A673 (cell line): ENCODE measurements at regions not wholly inside any gene's neighbourhood (a gene's known extent, or its start where the extent isn't known, plus 50 kb on each side); places are given as distances from the start of the nearest gene placed in this dataset.

Source experiments
- BruUV-seq: library from RNA; stranded (reverse); fragments of 400-500 nt; replicated peaks from 2 replicates; lab custom pipeline; 2021; lab: Mats Ljungman, UMichigan
- CTCF ChIA-PET: fragments of 300-600 bp; sonication (Branson Sonifier 250); formaldehyde crosslinking; loops from one replicate; lab custom pipeline; 2022; ENCODE audit warnings: antibody characterized with exemption; lab: Charles Lee
- POLR2A ChIA-PET: fragments of 300-600 bp; sonication (Branson Sonifier 250); formaldehyde crosslinking; loops from one replicate; lab custom pipeline; 2022; ENCODE audit warnings: antibody characterized with exemption; ENCODE audit not compliant: low non-redundant PET; lab: Charles Lee
- DNase-seq: peaks from one replicate; pipeline ENCODE4 v3.0.0-alpha.2; 2015; ENCODE audit warnings: low spot score
- H3K27ac ChIP-seq: fragments of 200-600 bp; sonication (generic); 2 replicates; pipeline ENCODE4 v1.5.1; 2016; ENCODE audit warnings: mixed run types, low read depth, mild to moderate bottlenecking, mixed read lengths, antibody characterized with exemption, low read length; ENCODE audit not compliant: poor library complexity, severe bottlenecking
- H3K27me3 ChIP-seq: fragments of 200-600 bp; sonication (generic); replicated peaks from 2 replicates; pipeline ENCODE4 v1.6.1; 2017; ENCODE audit warnings: mixed run types, low read depth, mild to moderate bottlenecking, mixed read lengths, antibody characterized with exemption, low read length; ENCODE audit not compliant: insufficient read depth, poor library complexity
- H3K36me3 ChIP-seq: fragments of 200-600 bp; sonication (generic); 2 replicates; pipeline ENCODE4 v1.6.1; 2016; ENCODE audit warnings: mixed run types, mild to moderate bottlenecking, mixed read lengths, antibody characterized with exemption, low read length; ENCODE audit not compliant: insufficient read depth, poor library complexity, severe bottlenecking
- H3K4me1 ChIP-seq: fragments of 200-600 bp; sonication (generic); 2 replicates; pipeline ENCODE4 v1.6.1; 2017; ENCODE audit warnings: mixed run types, mild to moderate bottlenecking, mixed read lengths, antibody characterized with exemption, low read length; ENCODE audit not compliant: insufficient read depth, poor library complexity, severe bottlenecking
- H3K4me3 ChIP-seq: fragments of 200-600 bp; sonication (generic); 2 replicates; pipeline ENCODE4 v1.5.1; 2016; ENCODE audit warnings: low read depth, mixed run types, mild to moderate bottlenecking, mixed read lengths, low read length; ENCODE audit not compliant: poor library complexity, severe bottlenecking
- H3K9me3 ChIP-seq: fragments of 200-600 bp; sonication (generic); 2 replicates; pipeline ENCODE4 v1.6.1; 2016; ENCODE audit warnings: mixed run types, low read depth, mild to moderate bottlenecking, mixed read lengths, antibody characterized with exemption, low read length; ENCODE audit not compliant: poor library complexity, severe bottlenecking
- EZH2 ChIP-seq: fragments of 200-600 bp; sonication (generic); IDR thresholded peaks from 2 replicates; pipeline ENCODE4 v1.6.1; 2017; ENCODE audit warnings: borderline replicate concordance, low read depth, mild to moderate bottlenecking, mixed read lengths, antibody characterized with exemption, low read length; ENCODE audit not compliant: poor library complexity, severe bottlenecking
- intact Hi-C: fragments of 100-400 bp; cut with micrococcal nuclease; formaldehyde crosslinking; loops from one replicate; pipeline ENCODE4 v1.10.0; 2022; ENCODE audit not compliant: unreplicated experiment
- TF ChIP-seq, protein P1 (sequence below): fragments of 300-800, 200-600 bp; sonication (generic); conservative IDR thresholded peaks from 2 replicates; pipeline ENCODE4 v1.5.1; 2017; ENCODE audit warnings: low read depth, mild to moderate bottlenecking, antibody characterized with exemption, low read length, moderate library complexity, mixed read lengths

DNA sequence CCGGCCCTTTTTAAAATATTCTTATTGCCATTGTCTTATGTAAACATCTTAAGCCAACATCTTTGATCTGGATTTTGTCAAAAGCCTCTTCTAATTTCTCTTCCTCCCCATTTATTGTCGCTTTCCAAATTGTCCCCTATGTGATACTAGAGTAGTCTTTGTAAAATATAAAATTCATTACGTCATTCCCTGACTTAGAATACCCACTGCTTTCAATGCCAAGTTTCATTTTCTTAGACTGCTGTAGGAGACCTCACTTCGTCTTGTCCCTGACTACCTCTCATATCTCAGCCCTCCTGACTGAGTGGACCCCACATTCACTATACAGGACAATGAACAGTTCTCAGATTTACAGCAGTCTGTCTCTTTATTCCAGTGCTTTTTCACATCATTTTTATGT is 633.9 kb upstream of the LMO3 start:
- POLR2A ChIA-PET, result no interaction called here
- intact Hi-C loops, result no loop called here
- TF ChIP-seq, protein P1, sequence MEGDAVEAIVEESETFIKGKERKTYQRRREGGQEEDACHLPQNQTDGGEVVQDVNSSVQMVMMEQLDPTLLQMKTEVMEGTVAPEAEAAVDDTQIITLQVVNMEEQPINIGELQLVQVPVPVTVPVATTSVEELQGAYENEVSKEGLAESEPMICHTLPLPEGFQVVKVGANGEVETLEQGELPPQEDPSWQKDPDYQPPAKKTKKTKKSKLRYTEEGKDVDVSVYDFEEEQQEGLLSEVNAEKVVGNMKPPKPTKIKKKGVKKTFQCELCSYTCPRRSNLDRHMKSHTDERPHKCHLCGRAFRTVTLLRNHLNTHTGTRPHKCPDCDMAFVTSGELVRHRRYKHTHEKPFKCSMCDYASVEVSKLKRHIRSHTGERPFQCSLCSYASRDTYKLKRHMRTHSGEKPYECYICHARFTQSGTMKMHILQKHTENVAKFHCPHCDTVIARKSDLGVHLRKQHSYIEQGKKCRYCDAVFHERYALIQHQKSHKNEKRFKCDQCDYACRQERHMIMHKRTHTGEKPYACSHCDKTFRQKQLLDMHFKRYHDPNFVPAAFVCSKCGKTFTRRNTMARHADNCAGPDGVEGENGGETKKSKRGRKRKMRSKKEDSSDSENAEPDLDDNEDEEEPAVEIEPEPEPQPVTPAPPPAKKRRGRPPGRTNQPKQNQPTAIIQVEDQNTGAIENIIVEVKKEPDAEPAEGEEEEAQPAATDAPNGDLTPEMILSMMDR, result no peak

DNA sequence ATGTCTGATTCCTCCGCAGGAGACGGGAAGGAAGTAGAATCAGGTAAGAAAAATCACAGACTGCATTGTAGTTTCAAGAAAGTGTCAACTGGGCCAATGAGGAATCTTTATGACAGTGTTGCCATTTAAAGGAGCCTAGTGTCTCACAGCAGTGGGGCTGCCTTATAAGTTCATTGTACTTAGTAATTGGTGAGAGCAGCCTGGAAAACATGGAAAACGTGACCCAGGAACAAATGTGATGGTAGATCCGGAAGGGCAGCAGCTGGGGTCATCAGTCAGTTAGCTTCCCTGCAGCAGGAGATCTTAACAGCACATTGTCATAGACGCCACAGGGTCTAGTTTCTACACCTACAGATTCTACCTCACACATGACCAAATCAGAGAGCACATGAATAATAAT is 630.0 kb upstream of the LMO3 start:
- Histone ChIP-seq H3K27me3 (no peaks in the 10 kb centered on the region), H3K4me1 (no peaks in the 10 kb centered on the region), H3K9me3 (no peaks in the 10 kb centered on the region), H3K27ac (no peak overlapping the region), H3K4me3 (no peak overlapping the region), H3K36me3 (no peaks in the 10 kb centered on the region)
- intact Hi-C loops, result no loop called here
- no TSS peak for BruUV-seq
- no peak for TF ChIP-seq EZH2
- TF ChIP-seq, protein P1, result no peak
- no peak for DNase-seq
- CTCF ChIA-PET, result no interaction called here
- POLR2A ChIA-PET, result no interaction called here

More for the DNA sequence above, 633.9 kb upstream of the LMO3 start:
- H3K4me3 ChIP-seq, result no peak overlapping the region
- H3K9me3 ChIP-seq, result no peaks in the 10 kb centered on the region
- no peaks in the 10 kb centered on the region for H3K27me3 ChIP-seq
- CTCF ChIA-PET, result no interaction called here
- H3K36me3 ChIP-seq, result no peaks in the 10 kb centered on the region
- H3K4me1 ChIP-seq, result no peaks in the 10 kb centered on the region
- H3K27ac ChIP-seq, result no peak overlapping the region
- no peak for DNase-seq
- BruUV-seq, result no TSS peak

DNA sequence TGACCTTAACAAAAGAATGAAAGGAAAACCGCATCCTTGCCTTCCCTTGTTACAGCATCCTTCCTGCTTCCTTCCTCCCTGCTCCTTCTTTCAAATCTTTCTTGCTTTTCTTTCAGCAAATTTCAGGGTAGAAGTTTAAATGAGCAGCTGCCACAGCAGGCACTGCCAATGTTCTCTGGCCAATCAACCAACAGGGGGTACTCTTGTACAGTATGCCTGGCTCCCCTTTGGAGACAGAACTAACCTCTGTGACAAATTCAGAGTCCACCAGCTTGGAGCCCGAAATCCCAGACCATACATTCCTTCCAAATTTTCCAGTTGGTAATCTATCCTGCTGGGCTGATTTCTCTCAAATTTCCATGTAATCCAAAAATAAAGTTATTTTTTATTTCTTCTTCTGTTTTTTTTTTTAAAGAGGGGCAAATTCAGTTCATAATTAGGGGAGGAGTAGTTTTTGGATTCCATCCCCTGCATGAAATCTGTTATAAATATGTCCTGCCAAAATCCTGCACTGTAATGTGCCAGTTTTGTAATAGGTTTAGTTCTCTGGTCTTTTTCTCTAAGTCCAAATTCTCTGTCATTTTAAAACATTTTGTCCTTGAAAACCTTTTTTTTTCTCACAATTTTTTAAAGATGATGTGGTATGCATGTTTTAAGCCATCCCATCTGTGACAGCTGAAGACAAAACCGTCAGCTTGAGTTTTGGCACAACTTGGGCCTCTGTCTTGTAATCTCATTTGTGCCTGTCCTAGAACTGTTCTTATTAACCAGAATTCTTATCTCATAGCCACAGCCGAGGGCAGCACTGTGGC is 610.0 kb upstream of the LMO3 start:
- Histone ChIP-seq H3K27me3 (no peaks in the 10 kb centered on the region), H3K27ac (peak overlapping the region; percentile 51), H3K36me3 (no peaks in the 10 kb centered on the region), H3K4me1 (peaks cover 22% of the 10 kb centered on the region), H3K9me3 (no peaks in the 10 kb centered on the region), H3K4me3 (peak overlapping the region; percentile 19)
- POLR2A ChIA-PET, result no interaction called here
- CTCF ChIA-PET, result no interaction called here
- TF ChIP-seq EZH2, result no peak
- TF ChIP-seq, protein P1, result peak; percentile 59
- no TSS peak for BruUV-seq
- peak; percentile 85 for DNase-seq
- intact Hi-C loops, result loop anchor here (1.0 to 5.0 kb wide), 2 partner anchors 155 to 371 kb away; no protein-coding TSS in a partner anchor
